ENCODE measurements at regions not wholly inside any gene's neighbourhood (a gene's known extent, or its start where the extent isn't known, plus 50 kb on each side); places are given as distances from the start of the nearest gene placed in this dataset.

DNA sequence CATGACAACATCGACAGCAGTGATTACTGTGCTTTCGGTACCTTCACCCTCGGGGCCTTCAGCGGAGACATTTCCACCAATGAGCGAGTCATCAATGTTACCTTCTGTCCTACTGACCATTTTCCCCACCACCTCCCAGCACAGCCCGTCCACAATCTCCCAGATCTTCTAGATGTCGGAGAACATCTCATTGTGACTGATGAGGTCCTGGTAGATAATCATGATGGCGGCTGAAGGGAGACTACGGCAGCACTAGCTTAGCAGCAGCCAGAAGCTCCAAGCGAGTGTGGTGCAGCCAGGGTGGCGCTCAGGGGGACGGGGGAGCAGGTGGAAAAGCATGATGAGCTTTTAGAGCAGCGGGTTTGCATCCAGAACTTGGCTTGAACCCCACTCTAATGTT lies 379.0 kb downstream of the TLR4 start:
- H3K4me1 ChIP-seq (ENCODE audit: insufficient read depth, low read length): no peaks in the 10 kb centered on the region
- H3K9ac ChIP-seq (ENCODE audit: low read length): no peak overlapping the region
- H3K4me3 ChIP-seq (ENCODE audit: low read depth in 1 of 2, low read length in 2 of 2): no peak overlapping the region
- no peaks in the 10 kb centered on the region for H3K9me3 ChIP-seq (ENCODE audit: low read length)
- H3K36me3 ChIP-seq (ENCODE audit: insufficient read depth, low read length): no peaks in the 10 kb centered on the region
- H3K27me3 ChIP-seq (ENCODE audit: control insufficient read depth in 1 of 2, insufficient read depth in 2 of 2, low read length in 2 of 2): no peaks in the 10 kb centered on the region
- H3K27ac ChIP-seq (ENCODE audit: low read depth, low read length): no peak overlapping the region

DNA sequence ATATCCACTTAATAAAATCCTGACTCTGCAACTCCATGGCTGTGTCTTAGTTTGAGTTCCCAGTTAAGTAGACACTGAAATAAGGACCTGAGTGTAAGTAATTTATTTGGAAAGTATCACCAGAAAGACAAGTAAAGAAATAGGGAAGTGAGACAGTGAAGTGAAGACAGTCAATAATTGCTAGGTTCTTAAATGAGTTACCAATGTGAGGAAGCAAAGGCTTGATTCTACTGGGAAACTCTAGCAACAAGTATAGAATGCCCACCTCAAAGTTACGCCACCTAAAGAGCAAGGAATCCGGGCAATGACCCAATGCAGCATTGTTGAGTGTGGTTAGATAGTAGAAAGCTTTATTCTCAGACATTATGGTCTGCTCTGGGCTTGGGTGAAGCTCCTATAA lies 383.9 kb downstream of the TLR4 start:
- H3K27me3 ChIP-seq (ENCODE audit: control insufficient read depth in 1 of 2, insufficient read depth in 2 of 2, low read length in 2 of 2): no peaks in the 10 kb centered on the region
- no peak overlapping the region for H3K9ac ChIP-seq (ENCODE audit: low read length)
- H3K36me3 ChIP-seq (ENCODE audit: insufficient read depth, low read length): no peaks in the 10 kb centered on the region
- no peaks in the 10 kb centered on the region for H3K9me3 ChIP-seq (ENCODE audit: low read length)
- H3K4me3 ChIP-seq (ENCODE audit: low read depth in 1 of 2, low read length in 2 of 2): no peak overlapping the region
- no peaks in the 10 kb centered on the region for H3K4me1 ChIP-seq (ENCODE audit: insufficient read depth, low read length)
- H3K27ac ChIP-seq (ENCODE audit: low read depth, low read length): no peak overlapping the region

DNA sequence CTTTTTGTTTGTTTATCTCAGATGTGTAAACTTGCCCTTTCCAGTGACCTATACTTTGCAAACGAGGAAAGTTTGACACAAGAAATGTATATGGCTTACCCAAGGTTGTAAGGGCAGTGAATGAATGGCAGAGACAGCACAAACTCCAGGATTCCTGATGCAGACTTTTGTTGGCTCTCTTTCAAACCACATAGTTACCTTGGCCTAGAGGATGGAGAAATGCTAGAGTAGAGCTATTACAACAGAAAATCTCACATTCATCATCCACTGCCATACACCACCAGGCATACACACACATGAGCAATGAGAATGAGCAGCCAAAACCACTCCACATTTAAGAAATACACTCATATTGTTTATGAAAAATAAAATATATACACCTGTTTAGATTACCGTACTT lies 387.0 kb downstream of the TLR4 start:
- H3K36me3 ChIP-seq (ENCODE audit: insufficient read depth, low read length): no peaks in the 10 kb centered on the region
- H3K4me3 ChIP-seq (ENCODE audit: low read depth in 1 of 2, low read length in 2 of 2): no peak overlapping the region
- no peaks in the 10 kb centered on the region for H3K27me3 ChIP-seq (ENCODE audit: control insufficient read depth in 1 of 2, insufficient read depth in 2 of 2, low read length in 2 of 2)
- H3K4me1 ChIP-seq (ENCODE audit: insufficient read depth, low read length): no peaks in the 10 kb centered on the region
- no peak overlapping the region for H3K9ac ChIP-seq (ENCODE audit: low read length)
- no peak overlapping the region for H3K27ac ChIP-seq (ENCODE audit: low read depth, low read length)
- no peaks in the 10 kb centered on the region for H3K9me3 ChIP-seq (ENCODE audit: low read length)

DNA sequence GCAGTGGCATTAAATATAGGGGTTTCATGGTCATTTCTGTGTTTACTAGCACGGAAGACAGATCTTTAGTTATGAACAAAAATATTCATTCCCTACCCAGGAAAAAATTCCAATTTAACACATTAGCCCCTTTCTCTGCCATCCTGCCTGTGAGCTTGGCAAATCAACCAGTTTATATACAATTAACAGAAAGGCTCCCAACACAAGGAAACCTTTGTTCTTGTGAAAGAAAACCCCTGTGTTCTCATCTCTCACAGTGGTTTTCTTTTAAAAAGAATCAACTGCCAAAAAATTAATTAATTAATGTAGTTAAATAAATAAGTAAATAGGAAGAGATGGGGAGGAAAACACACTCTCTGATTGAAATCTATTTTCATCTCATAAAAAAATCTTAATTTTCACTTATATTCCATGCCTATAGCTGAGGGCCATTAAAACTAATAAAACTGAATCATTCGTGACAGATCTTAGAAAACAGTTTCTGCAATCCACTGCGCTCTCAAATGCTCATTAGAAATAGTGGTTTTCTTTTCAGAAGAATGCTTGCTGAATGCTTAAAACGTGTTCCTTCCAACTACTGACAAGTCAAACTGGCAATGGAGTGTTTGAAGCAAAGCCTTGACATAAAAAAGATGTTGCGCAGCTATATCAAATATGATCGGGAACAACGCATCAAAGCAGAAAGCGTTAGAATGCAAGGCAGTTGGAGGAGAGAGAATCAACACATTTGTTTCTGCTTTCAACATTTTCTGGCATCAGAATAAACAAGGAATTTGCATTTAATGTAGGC lies 387.7 kb downstream of the TLR4 start:
- no peak overlapping the region for H3K9ac ChIP-seq (ENCODE audit: low read length)
- no peak overlapping the region for H3K4me3 ChIP-seq (ENCODE audit: low read depth in 1 of 2, low read length in 2 of 2)
- no peaks in the 10 kb centered on the region for H3K36me3 ChIP-seq (ENCODE audit: insufficient read depth, low read length)
- no peak overlapping the region for H3K27ac ChIP-seq (ENCODE audit: low read depth, low read length)
- H3K4me1 ChIP-seq (ENCODE audit: insufficient read depth, low read length): no peaks in the 10 kb centered on the region
- H3K27me3 ChIP-seq (ENCODE audit: control insufficient read depth in 1 of 2, insufficient read depth in 2 of 2, low read length in 2 of 2): no peaks in the 10 kb centered on the region
- no peaks in the 10 kb centered on the region for H3K9me3 ChIP-seq (ENCODE audit: low read length)

DNA sequence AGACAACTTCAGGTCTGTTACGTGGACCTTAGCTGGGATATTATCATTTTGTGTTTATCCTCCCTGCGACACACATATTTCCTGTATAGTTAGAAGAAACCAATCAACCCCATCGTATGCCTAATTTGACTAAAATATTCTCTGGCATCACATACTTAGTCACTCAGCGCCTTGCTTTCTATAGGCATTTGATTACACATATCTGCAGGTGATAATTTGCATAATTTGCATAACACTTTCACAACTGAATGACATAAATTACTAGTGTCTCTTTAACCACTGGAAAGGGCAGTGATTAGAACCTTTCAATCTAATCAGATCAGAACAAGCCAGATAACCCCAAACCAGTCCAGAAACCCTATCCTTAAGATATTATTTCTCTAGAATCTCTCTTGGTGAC lies 390.2 kb downstream of the TLR4 start:
- Histone ChIP-seq H3K27me3 (ENCODE audit: control insufficient read depth in 1 of 2, insufficient read depth in 2 of 2, low read length in 2 of 2) (no peaks in the 10 kb centered on the region), H3K27ac (ENCODE audit: low read depth, low read length) (no peak overlapping the region), H3K9me3 (ENCODE audit: low read length) (no peaks in the 10 kb centered on the region), H3K36me3 (ENCODE audit: insufficient read depth, low read length) (no peaks in the 10 kb centered on the region), H3K4me3 (ENCODE audit: low read depth in 1 of 2, low read length in 2 of 2) (no peak overlapping the region), H3K9ac (ENCODE audit: low read length) (no peak overlapping the region), H3K4me1 (ENCODE audit: insufficient read depth, low read length) (no peaks in the 10 kb centered on the region)

DNA sequence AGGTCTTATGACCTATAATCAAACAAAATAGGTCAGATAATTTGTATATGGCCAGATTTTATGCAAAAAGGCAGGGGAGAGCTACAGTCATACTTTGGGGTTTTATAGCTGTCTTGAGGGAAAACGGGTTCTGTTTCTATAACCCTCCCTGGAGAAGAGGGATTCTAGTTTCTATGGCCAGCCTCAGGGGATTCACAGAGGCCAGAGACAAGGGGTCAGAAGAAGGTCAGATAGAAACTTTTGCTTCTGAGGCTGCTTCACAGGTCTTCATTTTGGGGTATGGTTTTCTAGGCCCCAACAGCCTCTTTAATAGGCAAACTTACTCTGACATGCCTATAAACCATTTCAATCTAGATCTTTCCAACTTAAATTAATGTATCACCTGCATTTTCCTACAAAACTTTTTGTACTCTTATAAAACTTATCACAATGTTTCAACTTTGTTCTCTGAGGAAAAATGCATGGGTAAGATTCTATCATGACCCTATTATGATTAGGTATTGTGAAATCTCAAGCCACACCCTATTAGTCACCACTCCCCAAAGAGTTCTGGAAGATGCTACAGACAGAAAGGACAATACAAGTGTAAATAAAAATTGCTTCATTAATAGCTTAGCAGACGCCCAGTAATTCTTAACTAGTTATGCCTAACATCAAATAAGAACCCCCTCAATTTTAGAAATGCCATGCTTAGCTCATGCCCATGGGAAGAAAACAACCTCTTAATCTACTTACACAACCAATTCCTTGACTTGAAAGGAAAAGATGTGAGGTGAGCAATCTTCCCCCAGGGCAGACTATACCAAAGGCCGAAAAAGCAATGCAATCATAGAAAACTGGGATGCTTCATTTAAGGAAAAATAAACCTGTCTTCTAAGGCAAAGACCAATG lies 396.6 kb downstream of the TLR4 start:
- no peaks in the 10 kb centered on the region for H3K4me1 ChIP-seq (ENCODE audit: insufficient read depth, low read length)
- H3K9ac ChIP-seq (ENCODE audit: low read length): no peak overlapping the region
- no peaks in the 10 kb centered on the region for H3K36me3 ChIP-seq (ENCODE audit: insufficient read depth, low read length)
- no peaks in the 10 kb centered on the region for H3K9me3 ChIP-seq (ENCODE audit: low read length)
- H3K27ac ChIP-seq (ENCODE audit: low read depth, low read length): no peak overlapping the region
- H3K27me3 ChIP-seq (ENCODE audit: control insufficient read depth in 1 of 2, insufficient read depth in 2 of 2, low read length in 2 of 2): no peaks in the 10 kb centered on the region
- no peak overlapping the region for H3K4me3 ChIP-seq (ENCODE audit: low read depth in 1 of 2, low read length in 2 of 2)

DNA sequence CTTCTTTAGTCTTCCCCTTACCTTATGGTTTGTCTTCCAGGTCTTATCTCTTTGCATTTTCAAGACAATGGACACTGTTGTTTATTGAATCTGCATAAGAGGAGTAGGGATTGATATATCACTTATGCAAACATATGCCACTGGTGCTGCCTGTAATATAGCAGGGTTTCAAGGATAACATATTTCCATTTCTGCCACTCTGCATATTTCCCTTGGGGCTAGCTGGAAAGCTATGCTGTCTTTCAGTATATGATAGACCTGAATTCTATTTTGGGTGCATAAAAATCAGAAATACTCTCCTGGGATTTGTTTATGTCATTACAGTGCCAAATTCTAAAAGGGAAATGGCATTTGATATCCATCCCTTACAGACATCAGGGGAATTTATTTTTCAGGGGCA lies 400.2 kb downstream of the TLR4 start:
- Histone ChIP-seq H3K4me3 (ENCODE audit: low read depth in 1 of 2, low read length in 2 of 2) (no peak overlapping the region), H3K36me3 (ENCODE audit: insufficient read depth, low read length) (no peaks in the 10 kb centered on the region), H3K27ac (ENCODE audit: low read depth, low read length) (no peak overlapping the region), H3K9ac (ENCODE audit: low read length) (no peak overlapping the region), H3K27me3 (ENCODE audit: control insufficient read depth in 1 of 2, insufficient read depth in 2 of 2, low read length in 2 of 2) (no peaks in the 10 kb centered on the region), H3K9me3 (ENCODE audit: low read length) (no peaks in the 10 kb centered on the region), H3K4me1 (ENCODE audit: insufficient read depth, low read length) (no peaks in the 10 kb centered on the region)

DNA sequence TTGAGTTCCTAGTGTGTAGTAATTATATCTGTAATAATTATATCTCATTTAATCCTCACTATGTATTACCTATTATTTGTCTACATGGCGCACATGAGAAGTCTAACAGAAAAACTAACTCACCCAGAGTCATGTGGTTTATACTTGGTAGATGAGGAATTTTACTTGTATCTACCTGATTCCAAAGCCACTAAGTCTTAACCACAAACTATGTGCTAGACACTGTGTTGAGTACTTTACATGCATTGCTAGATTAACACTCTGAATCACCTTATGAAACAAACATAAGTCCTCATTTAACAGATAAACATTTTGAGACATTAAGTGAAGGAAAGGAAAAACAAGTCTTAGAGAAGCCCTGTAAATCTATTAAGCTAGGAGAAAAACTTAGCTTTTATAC lies 404.8 kb downstream of the TLR4 start:
- Histone ChIP-seq H3K36me3 (ENCODE audit: insufficient read depth, low read length) (no peaks in the 10 kb centered on the region), H3K4me1 (ENCODE audit: insufficient read depth, low read length) (no peaks in the 10 kb centered on the region), H3K9ac (ENCODE audit: low read length) (no peak overlapping the region), H3K4me3 (ENCODE audit: low read depth in 1 of 2, low read length in 2 of 2) (no peak overlapping the region), H3K27ac (ENCODE audit: low read depth, low read length) (no peak overlapping the region), H3K27me3 (ENCODE audit: control insufficient read depth in 1 of 2, insufficient read depth in 2 of 2, low read length in 2 of 2) (no peaks in the 10 kb centered on the region), H3K9me3 (ENCODE audit: low read length) (no peaks in the 10 kb centered on the region)

DNA sequence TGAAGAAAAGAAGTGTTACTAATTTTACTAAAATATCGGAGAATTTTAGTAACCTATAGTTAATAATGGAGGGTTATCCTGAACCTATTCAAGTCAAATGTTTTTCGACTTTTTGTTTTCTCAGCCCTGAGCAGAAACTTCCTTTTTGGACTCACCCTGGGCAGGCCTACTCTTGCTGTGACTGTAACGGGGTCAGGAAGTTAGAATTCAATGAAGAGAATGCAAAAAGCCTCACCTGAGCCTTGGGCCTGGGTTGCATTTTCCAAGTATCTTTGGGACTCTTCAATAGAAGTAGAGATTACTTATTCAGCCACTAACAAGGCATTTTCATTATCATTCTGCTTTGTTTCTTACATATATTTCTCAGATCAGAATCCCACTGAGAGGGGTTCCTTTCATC lies 405.3 kb downstream of the TLR4 start:
- no peaks in the 10 kb centered on the region for H3K4me1 ChIP-seq (ENCODE audit: insufficient read depth, low read length)
- no peak overlapping the region for H3K9ac ChIP-seq (ENCODE audit: low read length)
- H3K27me3 ChIP-seq (ENCODE audit: control insufficient read depth in 1 of 2, insufficient read depth in 2 of 2, low read length in 2 of 2): no peaks in the 10 kb centered on the region
- no peak overlapping the region for H3K27ac ChIP-seq (ENCODE audit: low read depth, low read length)
- no peaks in the 10 kb centered on the region for H3K9me3 ChIP-seq (ENCODE audit: low read length)
- no peak overlapping the region for H3K4me3 ChIP-seq (ENCODE audit: low read depth in 1 of 2, low read length in 2 of 2)
- H3K36me3 ChIP-seq (ENCODE audit: insufficient read depth, low read length): no peaks in the 10 kb centered on the region

DNA sequence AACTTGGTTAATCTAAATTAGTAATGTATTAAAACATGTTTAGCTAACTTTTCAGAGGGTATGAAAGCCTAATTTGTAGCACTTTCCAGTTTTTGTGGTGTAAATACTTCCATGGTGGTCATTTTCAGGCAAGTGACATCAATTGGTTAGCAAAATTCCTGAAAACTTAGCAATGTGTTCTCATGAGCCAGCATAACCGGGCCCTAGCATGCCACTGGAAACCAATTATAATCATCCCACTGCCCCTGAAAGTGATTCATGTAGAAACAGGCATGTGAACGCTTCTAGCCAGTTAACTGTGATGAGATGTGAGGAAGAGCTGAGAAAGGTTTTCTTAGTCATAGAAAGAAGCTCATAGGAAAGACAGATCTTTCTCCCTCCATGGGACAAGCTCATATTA lies 417.2 kb downstream of the TLR4 start:
- Histone ChIP-seq H3K9ac (ENCODE audit: low read length) (no peak overlapping the region), H3K27ac (ENCODE audit: low read depth, low read length) (no peak overlapping the region), H3K36me3 (ENCODE audit: insufficient read depth, low read length) (no peaks in the 10 kb centered on the region), H3K4me1 (ENCODE audit: insufficient read depth, low read length) (no peaks in the 10 kb centered on the region), H3K4me3 (ENCODE audit: low read depth in 1 of 2, low read length in 2 of 2) (no peak overlapping the region), H3K9me3 (ENCODE audit: low read length) (no peaks in the 10 kb centered on the region), H3K27me3 (ENCODE audit: control insufficient read depth in 1 of 2, insufficient read depth in 2 of 2, low read length in 2 of 2) (no peaks in the 10 kb centered on the region)

DNA sequence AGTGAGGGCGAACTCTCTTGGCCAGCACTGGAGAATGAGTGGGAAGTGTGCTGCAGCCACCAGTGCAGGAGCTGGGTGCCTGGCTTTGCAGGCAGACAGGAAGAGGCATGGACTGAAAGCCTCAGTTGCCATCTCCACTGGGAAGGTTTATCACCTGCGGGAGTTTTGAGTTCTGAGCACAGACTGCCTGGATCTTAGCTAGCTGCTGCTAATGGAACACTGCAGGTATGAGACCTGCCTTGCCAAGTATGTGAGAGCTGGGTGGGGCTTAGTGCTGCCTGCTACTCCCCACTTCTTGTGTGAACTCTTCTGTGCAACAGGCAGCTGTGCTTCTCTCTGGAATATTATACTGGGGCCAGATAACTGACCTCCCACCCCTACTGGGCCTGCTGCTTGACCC lies 424.1 kb downstream of the TLR4 start:
- Histone ChIP-seq H3K9ac (ENCODE audit: low read length) (no peak overlapping the region), H3K9me3 (ENCODE audit: low read length) (no peaks in the 10 kb centered on the region), H3K4me3 (ENCODE audit: low read depth in 1 of 2, low read length in 2 of 2) (no peak overlapping the region), H3K27me3 (ENCODE audit: control insufficient read depth in 1 of 2, insufficient read depth in 2 of 2, low read length in 2 of 2) (no peaks in the 10 kb centered on the region), H3K4me1 (ENCODE audit: insufficient read depth, low read length) (no peaks in the 10 kb centered on the region), H3K27ac (ENCODE audit: low read depth, low read length) (no peak overlapping the region), H3K36me3 (ENCODE audit: insufficient read depth, low read length) (no peaks in the 10 kb centered on the region)

Measured in muscle layer of colon (tissue), 2 donors.